NCI-H128 (cell line): ENCODE measurements at regions not wholly inside any gene's neighbourhood (a gene's known extent, or its start where the extent isn't known, plus 50 kb on each side); places are given as distances from the start of the nearest gene placed in this dataset.
A peak's percentile ranks its signal among the peaks of the same experiment; 100 is the strongest.
"Not testable (repeated sequence)": the region's sequence is repeated elsewhere in the genome, so short reads cannot be mapped to it uniquely, and the experiment has no call there.

Experiments
- DNase-seq: peaks from one replicate; lab custom pipeline; 2025; ENCODE audit not compliant: unreplicated experiment; lab: John Stamatoyannopoulos, UW

DNA sequence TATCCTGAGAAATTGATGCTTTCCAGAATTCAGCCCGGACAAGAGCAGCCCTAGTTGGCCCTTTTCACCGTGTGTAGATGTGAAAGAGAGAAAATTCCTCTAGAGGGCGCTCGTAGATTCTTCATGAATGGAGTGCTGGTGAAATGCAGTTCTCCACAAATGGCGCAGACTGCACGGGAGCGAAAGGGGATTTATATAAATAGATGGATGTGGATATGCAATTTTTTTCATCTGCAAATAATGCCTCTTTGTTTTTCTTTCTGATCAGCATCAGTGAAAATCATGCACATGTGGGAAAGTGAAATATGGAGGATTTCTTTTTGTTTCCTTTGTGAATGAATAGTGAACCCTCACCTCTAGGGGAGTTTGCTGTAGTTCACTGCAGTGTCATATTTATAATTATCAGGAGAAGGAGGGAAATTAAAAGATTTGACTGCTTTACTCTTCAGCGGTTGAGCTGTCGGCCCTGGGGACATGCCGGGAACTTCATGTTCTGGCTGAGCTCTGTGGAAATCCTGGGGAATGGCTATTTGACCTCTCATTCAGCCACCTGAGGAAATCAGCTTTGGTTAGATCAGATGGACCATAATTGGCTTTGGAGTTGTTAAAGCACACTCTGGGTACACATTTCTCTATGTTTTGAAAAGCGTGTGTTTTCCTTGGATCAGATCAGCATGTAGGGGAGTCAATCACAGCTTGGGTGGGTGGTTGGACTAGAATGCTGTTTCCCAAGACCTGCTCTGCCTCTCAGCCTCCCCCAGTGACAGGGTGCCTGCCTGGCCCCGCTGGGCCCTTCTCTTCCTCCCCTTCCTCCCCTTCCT is 115.0 kb upstream of the SHISA3 start:
- peak; percentile 46 for DNase-seq

DNA sequence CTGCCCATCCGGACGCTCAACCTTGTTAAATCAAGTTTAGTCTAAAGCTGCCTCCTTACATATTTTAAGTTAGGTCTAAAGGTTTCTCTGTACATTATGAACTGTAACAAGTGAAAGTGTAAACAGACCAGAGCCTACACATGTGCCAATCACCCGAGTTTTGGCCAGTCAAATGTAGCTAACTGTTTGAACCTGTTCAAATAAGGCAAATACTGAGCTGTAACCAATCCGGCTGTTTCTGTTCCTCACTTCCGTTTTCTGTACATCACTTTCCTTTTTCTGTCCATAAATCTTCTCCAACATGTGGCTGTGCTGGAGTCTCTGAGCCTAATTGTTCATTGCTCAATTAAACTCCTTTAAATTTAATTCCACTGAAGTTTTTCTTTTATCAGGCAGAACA is 113.3 kb upstream of the SHISA3 start:
- no peak for DNase-seq

- not testable (repeated sequence) for DNase-seq
Measured at GRCh38 chr4:42288876-42289275, 108.4 kb upstream of the SHISA3 start.

DNA sequence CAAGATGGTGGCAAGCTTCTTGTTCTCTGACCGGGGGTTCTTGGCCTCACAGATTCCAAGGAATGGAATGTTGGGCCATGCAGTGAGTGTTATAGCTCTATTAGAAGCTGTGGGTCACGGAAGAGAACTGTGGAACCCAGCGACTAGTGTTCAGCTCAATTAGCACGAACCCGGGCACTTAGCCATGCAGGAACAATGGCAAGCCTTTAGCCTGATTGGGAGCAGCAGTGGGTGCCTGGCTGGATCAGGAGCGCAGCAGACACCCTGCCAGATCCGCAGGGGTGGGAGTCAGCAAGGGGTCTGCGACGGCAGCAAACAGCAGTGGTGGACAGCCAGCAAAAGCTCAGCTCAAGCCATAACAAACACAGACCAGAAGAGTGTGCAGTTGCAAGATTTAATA is 105.1 kb upstream of the SHISA3 start:
- not testable (repeated sequence) for DNase-seq

- no peak for DNase-seq
Measured at GRCh38 chr4:42293967-42294813, 103.1 kb upstream of the SHISA3 start.

GRCh38 chr4:42296196-42296595 is 101.1 kb upstream of the SHISA3 start:
- no peak for DNase-seq

- DNase-seq = no peak
Measured at GRCh38 chr4:42302348-42302747, 94.9 kb upstream of the SHISA3 start.

GRCh38 chr4:42306221-42307109 is 90.8 kb upstream of the SHISA3 start:
- DNase-seq = no peak

- DNase-seq = no peak
Measured at GRCh38 chr4:42308247-42308646, 89.0 kb upstream of the SHISA3 start.

- no peak for DNase-seq
Measured at GRCh38 chr4:42309361-42310260, 87.7 kb upstream of the SHISA3 start.

DNA sequence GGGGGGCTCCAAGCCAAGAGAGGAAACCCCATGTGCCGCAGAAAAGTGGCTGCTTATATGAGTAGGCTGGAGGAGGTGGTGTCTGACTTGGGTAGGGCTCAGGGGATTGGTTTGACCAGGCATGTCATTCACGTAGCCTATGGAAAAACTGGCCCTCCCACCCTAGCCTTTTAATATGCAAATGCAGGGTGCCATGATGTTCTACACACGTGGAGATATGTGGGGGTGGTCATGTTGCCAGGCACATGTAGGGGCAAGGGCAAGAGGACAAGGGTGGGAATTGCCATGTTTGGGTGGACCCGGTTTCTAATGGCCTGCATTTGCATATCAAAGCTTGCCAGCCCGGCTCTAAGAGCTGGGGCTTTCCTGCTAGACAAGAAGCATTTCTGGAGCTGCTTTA is 86.9 kb upstream of the SHISA3 start:
- no peak for DNase-seq

GRCh38 chr4:42310806-42311205 is 86.5 kb upstream of the SHISA3 start:
- DNase-seq = no peak

GRCh38 chr4:42311591-42311990 is 85.7 kb upstream of the SHISA3 start:
- DNase-seq = no peak

GRCh38 chr4:42313420-42313819 is 83.9 kb upstream of the SHISA3 start:
- not testable (repeated sequence) for DNase-seq

GRCh38 chr4:42313872-42314271 is 83.4 kb upstream of the SHISA3 start:
- no peak for DNase-seq

- no peak for DNase-seq
Measured at GRCh38 chr4:42315231-42315630, 82.1 kb upstream of the SHISA3 start.

- no peak for DNase-seq
Measured at GRCh38 chr4:42320822-42321388, 76.4 kb upstream of the SHISA3 start.

- no peak for DNase-seq
Measured at GRCh38 chr4:42326040-42326439, 71.2 kb upstream of the SHISA3 start.

DNA sequence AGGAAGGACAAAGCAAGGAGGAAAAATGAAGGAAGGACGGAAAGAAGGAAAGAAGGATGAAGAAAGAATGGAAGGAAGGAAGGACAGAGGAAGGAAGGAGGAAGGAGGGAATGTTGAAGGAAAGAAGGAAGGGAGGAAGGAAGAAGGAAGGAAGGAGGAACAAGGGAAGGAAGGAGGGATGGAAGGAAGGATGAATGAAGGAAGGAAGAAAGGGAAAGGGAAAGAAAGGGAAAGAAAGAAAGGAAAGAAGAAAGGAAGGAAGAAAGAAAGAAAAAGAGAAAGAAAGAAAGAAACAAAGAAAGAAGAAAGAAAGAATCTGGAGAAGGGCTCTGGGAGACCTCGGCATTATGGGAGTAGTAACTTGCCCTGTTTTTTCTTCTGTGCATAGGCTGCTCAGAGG is 70.8 kb upstream of the SHISA3 start:
- DNase-seq = no peak

DNA sequence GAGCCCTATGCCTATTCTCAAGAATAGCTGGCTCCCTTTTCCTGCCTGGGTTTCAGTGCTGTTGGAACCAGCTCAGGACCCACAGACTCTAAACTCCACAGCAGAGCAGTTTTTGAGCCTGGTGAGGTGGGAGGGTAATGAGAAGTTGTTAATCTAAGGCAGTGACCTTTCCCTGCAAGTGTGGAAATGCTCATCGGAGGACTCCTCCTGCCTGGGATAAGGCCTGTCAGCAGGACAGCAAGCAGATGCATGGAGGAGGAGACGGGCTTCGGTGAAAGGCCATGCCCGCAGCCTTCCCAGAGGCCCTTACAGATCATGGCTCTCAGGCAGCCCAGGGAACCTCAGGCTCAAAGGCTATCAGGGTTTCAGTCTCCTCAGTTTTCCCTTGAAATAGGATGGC is 70.0 kb upstream of the SHISA3 start:
- DNase-seq = no peak
